ENCODE measurements at regions not wholly inside any gene's neighbourhood (a gene's known extent, or its start where the extent isn't known, plus 50 kb on each side); places are given as distances from the start of the nearest gene placed in this dataset.

GRCh38 chr2:163198007-163198406 lies 359.4 kb upstream of the KCNH7 start:
- no peak for TF ChIP-seq CTCF (IDR thresholded peaks at IDR 0.05 in 2 of 3, conservative IDR thresholded peaks at IDR 0.05 in 1 of 3; ENCODE audit: insufficient read depth in 2 of 3, low read depth in 1 of 3, low read length in 3 of 3)
- TF ChIP-seq ELF4 (CRISPR knock-in tag; IDR thresholded peaks at IDR 0.05): no peak
- no peak for TF ChIP-seq EZH2 (IDR thresholded peaks at IDR 0.05; ENCODE audit: borderline replicate concordance, low read depth, low read length)
